SW 1271 (cell line): ENCODE measurements at regions not wholly inside any gene's neighbourhood (a gene's known extent, or its start where the extent isn't known, plus 50 kb on each side); places are given as distances from the start of the nearest gene placed in this dataset.

Experiments
- DNase-seq, 2 experiments: peaks; one replicate each; lab custom pipeline; 2025; lab: John Stamatoyannopoulos, UW

GRCh38 chr6:2535506-2535905, 215.2 kb downstream of the MYLK4 start:
- DNase-seq: no peak

DNA sequence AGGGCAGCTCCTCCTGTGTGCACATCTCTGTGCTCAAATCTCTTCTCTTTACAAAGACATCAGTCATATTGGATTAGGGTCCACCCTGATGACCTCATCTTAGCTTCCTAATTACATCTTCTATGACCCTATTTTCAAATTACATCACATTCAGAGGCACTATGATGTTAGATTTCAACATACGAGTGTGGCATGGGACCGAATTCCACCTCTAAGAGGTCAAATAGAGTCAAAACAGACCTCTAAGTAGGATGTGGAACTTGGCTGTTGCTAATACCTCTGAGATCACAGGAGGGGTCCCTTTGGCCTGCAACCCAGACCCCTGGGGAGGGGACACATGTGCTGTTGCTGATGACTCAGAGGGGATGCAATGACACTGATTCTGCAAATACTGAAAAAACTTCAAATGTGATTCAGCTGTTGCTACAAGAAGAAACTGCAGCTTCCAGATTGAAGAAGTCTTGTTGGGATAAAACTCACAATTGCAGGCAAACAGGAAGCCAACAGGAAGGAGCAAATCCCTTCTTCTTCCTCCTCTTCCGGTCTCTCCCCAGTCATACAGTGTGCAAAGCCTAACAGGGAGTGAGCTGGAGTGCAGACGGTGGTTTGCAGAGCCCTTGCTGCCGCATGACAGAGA, 216.2 kb downstream of the MYLK4 start:
- no peak for DNase-seq

DNA sequence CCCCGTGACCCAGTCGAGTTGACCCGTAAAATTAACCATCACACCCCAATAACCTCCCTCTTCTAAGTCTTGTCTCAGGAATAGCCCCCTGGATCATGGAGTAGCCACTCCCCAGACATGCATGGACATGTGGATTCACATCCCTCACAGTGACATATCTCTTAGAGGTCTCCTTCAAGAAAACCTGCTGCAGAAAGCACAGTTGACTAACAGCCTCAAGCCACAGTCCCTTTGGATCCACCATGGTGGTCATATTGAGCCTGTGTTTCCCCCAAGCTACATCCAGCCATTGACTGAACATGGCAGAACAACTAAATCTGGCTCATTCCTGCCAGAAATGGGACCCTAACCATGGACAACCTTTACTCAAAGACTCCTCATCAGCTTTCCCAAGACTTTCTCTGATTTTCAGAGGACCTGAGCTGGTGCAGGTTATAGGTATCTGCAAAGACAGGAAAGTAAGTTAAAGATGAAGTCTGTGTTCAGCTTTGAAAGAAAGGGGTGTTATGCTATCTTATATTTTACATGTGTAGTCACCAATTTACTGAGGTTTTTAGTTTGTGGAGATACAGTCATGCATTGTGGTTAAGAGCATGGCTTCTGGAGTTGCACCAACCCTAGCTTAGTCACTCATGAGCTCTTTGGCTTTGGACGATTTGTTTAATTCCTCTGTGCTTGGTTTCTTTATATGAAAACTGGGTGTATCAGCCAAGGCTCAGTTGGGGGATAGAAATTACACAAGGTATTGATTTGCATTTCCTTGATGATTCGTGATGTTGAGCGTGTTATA, 219.1 kb downstream of the MYLK4 start:
- DNase-seq: no peak

- no peak for DNase-seq
These were observed 221.5 kb downstream of the MYLK4 start for GRCh38 chr6:2529211-2529719.

DNA sequence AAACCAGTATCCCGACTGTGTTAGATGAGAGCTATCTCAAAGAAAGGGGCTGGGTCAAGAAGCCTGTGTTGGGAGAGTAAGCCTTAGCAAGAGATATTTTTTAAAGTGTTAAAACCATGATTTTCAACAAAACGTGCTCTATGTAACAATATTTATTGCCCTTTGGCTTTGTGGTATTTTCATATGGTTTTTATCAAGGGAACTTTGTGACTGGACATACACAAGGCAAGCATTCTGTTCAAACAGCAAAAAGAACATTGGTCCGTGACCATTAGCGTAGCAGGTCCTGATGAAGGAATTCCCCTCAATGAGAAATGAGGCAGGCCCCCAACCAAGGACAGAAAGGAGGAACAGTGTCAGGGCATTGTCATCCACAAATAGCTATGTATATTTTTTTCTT, 222.6 kb downstream of the MYLK4 start:
- no peak for DNase-seq

DNA sequence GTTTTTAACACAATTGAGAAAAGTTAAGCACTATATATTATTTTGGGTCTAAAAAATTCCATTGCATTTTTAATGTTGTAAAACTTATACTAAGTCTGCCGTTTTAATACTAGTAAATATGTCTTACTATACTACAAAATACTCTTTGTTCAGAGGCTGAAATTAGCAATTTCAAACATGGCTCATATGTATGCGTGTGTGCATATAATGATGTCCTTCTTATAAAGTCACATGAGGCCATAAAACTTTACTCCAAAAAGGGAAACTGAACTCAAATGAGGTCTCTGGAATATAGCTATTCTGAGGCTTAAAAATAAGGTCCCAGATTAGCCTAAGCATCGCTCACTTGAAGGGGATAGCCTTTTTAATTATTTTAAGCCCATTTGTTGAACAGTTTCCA, 224.0 kb downstream of the MYLK4 start:
- DNase-seq: no peak

- DNase-seq: no peak
These were observed 226.6 kb downstream of the MYLK4 start for GRCh38 chr6:2524090-2524489.

GRCh38 chr6:2523061-2523460, 227.7 kb downstream of the MYLK4 start:
- DNase-seq: no peak

DNA sequence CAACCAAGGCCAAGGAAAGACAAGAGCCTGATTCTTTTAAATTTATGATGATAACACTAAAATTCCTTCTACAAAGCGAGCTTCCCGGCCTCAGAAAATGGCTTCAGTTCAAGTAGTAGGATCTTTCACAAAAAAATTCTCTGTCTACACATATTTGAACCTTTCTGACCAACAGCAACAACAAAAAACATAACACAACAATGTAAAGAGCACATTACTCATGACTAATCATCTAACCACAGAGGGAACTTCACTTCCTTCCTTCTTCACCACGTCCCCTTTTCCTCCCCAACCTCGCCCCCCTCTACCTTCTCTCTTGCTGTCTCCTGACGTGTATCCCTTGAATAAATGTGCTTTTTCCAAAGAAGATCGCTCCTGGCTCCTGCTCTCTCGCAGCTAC, 228.2 kb downstream of the MYLK4 start:
- peak in 1 of 2 experiments; percentile 32 for DNase-seq

GRCh38 chr6:2517855-2518473, 232.8 kb downstream of the MYLK4 start:
- DNase-seq: no peak

DNA sequence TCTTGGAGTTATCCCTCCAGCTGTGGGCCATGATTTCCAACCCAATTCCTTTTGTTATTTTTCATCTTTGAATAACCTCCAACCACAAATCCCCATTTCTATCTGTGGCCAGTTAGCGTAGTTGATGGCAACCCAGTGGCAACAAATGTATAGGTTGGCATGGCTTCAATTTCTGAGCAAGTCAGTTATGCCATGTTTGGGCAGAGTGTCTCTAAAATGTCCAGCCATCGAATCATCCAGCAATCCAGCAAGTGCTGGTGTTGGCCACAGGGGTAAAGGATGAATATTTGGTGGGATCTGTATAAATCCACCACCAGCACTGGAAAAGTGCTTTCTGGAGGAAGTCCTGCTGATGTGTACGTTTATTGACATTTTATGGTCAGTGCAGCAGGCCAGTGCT, 233.3 kb downstream of the MYLK4 start:
- no peak for DNase-seq

DNA sequence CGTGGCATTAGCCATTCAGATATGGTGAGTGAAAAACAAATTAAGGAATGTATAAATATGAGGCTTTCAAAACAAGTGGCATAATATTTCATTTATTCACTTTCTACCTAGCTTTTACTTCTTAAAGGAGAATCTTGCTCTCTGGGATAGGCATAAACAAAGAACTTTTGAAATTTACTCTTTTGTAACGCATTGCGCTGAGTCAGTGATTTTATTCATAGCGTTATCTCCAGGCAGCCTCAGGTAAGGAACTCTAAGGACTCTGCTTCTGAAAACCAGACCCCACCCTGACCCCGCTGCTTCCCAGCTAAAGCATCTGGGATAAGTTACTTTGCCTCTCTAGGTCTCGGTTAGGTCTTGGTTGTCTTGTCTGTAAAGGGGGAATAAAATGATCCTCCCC, 234.7 kb downstream of the MYLK4 start:
- DNase-seq: no peak

DNA sequence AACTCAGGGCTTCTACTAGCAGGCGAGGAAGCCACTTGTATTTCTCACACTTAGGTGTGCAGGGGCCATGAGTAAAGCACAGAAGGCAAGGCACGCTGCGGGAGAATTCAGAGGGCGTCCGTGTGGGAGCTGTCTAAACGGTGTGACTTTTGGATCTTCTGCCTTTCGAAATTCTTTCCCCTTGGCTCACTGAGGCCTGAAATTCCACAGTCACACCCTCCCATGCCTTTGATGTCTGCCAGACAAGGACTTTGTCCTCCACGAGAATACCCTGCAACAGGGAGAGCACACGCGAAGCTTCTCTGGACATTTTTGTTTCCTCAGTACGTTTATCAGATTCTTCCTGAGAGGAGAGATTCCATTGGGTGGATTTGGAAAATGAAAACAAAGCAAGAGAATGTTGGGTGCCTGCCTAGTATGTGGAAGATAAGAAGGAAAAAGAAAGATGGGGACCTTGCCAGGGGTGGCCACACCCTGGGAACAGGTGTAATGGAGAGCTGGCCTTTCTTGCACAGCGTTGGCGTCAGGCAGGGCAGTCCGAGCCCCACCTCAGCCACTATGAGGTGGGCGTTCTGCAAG, 235.7 kb downstream of the MYLK4 start:
- no peak for DNase-seq

- no peak for DNase-seq
These were observed 237.9 kb downstream of the MYLK4 start for GRCh38 chr6:2512802-2513201.

- no peak for DNase-seq
These were observed 240.4 kb downstream of the MYLK4 start for GRCh38 chr6:2510316-2510715.

GRCh38 chr6:2509711-2510110, 241.0 kb downstream of the MYLK4 start:
- DNase-seq: no peak

GRCh38 chr6:2508071-2508470, 242.7 kb downstream of the MYLK4 start:
- no peak for DNase-seq

GRCh38 chr6:2507521-2508037, 243.1 kb downstream of the MYLK4 start:
- no peak for DNase-seq

DNA sequence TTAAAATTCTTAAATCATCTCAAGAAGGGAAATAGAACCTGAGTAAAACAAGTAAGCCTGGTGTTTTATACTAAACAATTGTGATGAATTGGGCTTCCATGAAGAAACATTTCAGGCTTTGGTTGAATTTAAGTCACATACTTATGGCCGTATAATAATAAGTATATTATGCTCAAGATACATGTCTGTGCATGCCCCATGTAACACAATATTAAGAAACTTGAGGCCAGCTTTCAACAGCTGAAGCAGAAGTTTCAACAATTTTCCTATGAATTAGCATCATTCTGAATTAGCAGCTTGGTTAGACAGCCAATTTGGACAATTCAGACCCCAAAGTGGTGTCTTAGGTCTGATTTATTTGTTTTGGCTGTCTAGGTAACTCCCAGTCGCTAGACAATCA, 243.7 kb downstream of the MYLK4 start:
- DNase-seq: no peak

- DNase-seq: no peak
These were observed 245.1 kb downstream of the MYLK4 start for GRCh38 chr6:2505624-2506023.

DNA sequence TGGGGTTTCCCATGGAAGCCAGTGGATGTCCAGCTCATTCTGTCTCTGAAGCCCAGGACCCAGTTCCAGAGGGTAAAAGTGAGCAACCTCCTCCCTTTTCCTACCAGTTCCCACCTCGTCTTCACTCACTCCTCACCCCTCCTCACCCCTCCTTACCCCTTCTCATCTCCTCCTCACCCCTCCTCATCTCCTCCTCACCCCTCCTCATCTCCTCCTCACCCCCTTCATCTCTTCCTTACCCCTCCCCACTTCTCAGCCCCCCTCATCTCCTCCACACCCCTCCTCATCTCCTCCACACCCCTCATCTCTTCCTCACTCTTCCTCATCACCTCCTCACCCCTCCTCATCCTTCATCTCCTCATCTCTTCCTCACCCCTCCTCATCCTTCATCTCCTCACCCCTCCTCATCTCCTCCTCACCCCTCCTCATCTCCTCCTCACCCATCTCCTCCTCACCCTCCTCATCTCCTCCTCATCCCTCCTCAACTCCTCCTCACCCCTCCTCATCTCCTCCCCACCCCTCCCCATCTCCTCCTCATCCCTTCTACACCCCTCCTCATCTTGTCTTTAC, 246.1 kb downstream of the MYLK4 start:
- DNase-seq: no peak

- no peak for DNase-seq
These were observed 246.8 kb downstream of the MYLK4 start for GRCh38 chr6:2503816-2504494.
